ENCODE measurements at regions not wholly inside any gene's neighbourhood (a gene's known extent, or its start where the extent isn't known, plus 50 kb on each side); places are given as distances from the start of the nearest gene placed in this dataset.
"Not testable (repeated sequence)": the region's sequence is repeated elsewhere in the genome, so short reads cannot be mapped to it uniquely, and the experiment has no call there.

GRCh38 chr17:20649097-20649767 is 69.7 kb downstream of the CDRT15L2 start:
- TF ChIP-seq, protein P1, sequence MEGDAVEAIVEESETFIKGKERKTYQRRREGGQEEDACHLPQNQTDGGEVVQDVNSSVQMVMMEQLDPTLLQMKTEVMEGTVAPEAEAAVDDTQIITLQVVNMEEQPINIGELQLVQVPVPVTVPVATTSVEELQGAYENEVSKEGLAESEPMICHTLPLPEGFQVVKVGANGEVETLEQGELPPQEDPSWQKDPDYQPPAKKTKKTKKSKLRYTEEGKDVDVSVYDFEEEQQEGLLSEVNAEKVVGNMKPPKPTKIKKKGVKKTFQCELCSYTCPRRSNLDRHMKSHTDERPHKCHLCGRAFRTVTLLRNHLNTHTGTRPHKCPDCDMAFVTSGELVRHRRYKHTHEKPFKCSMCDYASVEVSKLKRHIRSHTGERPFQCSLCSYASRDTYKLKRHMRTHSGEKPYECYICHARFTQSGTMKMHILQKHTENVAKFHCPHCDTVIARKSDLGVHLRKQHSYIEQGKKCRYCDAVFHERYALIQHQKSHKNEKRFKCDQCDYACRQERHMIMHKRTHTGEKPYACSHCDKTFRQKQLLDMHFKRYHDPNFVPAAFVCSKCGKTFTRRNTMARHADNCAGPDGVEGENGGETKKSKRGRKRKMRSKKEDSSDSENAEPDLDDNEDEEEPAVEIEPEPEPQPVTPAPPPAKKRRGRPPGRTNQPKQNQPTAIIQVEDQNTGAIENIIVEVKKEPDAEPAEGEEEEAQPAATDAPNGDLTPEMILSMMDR (conservative IDR thresholded peaks at IDR 0.05), result not testable (repeated sequence)
- TF ChIP-seq ZFX (IDR thresholded peaks at IDR 0.05), result not testable (repeated sequence)
